AG20443 (cell line): ENCODE measurements at regions not wholly inside any gene's neighbourhood (a gene's known extent, or its start where the extent isn't known, plus 50 kb on each side); places are given as distances from the start of the nearest gene placed in this dataset.

Experiments
- DNase-seq: peaks from one replicate; pipeline ENCODE4 v3.0.0; 2012; ENCODE audit warnings: low spot score, mixed read lengths

- DNase-seq, result no peak
These were observed 302.6 kb upstream of the SLC14A2 start for GRCh38 chr18:45312555-45313126.

GRCh38 chr18:45316127-45316526 lies 299.1 kb upstream of the SLC14A2 start:
- no peak for DNase-seq

GRCh38 chr18:45317948-45318640 lies 297.2 kb upstream of the SLC14A2 start:
- no peak for DNase-seq

GRCh38 chr18:45320724-45321123 lies 294.6 kb upstream of the SLC14A2 start:
- DNase-seq, result peak; percentile 40

- DNase-seq, result no peak
These were observed 293.8 kb upstream of the SLC14A2 start for GRCh38 chr18:45321520-45321919.

GRCh38 chr18:45322343-45322742 lies 292.9 kb upstream of the SLC14A2 start:
- DNase-seq, result no peak

GRCh38 chr18:45324101-45324494 lies 291.2 kb upstream of the SLC14A2 start:
- DNase-seq, result no peak

- peak; percentile 57 for DNase-seq
These were observed 290.7 kb upstream of the SLC14A2 start for GRCh38 chr18:45324495-45325113.

- DNase-seq, result no peak
These were observed 289.5 kb upstream of the SLC14A2 start for GRCh38 chr18:45325778-45326177.

GRCh38 chr18:45326505-45326904 lies 288.8 kb upstream of the SLC14A2 start:
- DNase-seq, result no peak

- no peak for DNase-seq
These were observed 287.0 kb upstream of the SLC14A2 start for GRCh38 chr18:45328296-45328695.

GRCh38 chr18:45328811-45329210 lies 286.5 kb upstream of the SLC14A2 start:
- peak; percentile 70 for DNase-seq

GRCh38 chr18:45329316-45329715 lies 286.0 kb upstream of the SLC14A2 start:
- DNase-seq, result no peak

- peak; percentile 50 for DNase-seq
These were observed 285.1 kb upstream of the SLC14A2 start for GRCh38 chr18:45330170-45330594.

GRCh38 chr18:45332871-45333270 lies 282.4 kb upstream of the SLC14A2 start:
- no peak for DNase-seq

GRCh38 chr18:45334191-45334590 lies 281.1 kb upstream of the SLC14A2 start:
- DNase-seq, result no peak

- DNase-seq, result peak; percentile 26
These were observed 279.8 kb upstream of the SLC14A2 start for GRCh38 chr18:45335282-45336043.

GRCh38 chr18:45336448-45336847 lies 278.8 kb upstream of the SLC14A2 start:
- DNase-seq, result no peak

- no peak for DNase-seq
These were observed 277.8 kb upstream of the SLC14A2 start for GRCh38 chr18:45337477-45337876.

GRCh38 chr18:45339810-45340550 lies 275.3 kb upstream of the SLC14A2 start:
- DNase-seq, result no peak

GRCh38 chr18:45340884-45341283 lies 274.4 kb upstream of the SLC14A2 start:
- no peak for DNase-seq

GRCh38 chr18:45341454-45341853 lies 273.8 kb upstream of the SLC14A2 start:
- DNase-seq, result no peak
